OCI-LY3 (cell line): ENCODE measurements at regions not wholly inside any gene's neighbourhood (a gene's known extent, or its start where the extent isn't known, plus 50 kb on each side); places are given as distances from the start of the nearest gene placed in this dataset.

Experiments used
- H2AFZ ChIP-seq: fragments of 200-600, 300-600 bp; shearing (Covaris generic); 2 replicates; pipeline ENCODE4 v1.6.0; 2014; ENCODE audit warnings: antibody characterized with exemption, low read depth, low read length
- H3K27ac ChIP-seq: fragments of 200-600, 300-600 bp; sonication (generic); 2 replicates; pipeline ENCODE4 v1.5.1; 2014; ENCODE audit warnings: mild to moderate bottlenecking, low read length, moderate library complexity, mixed read lengths
- H3K27me3 ChIP-seq: fragments of 200-600, 300-600 bp; sonication (generic); 2 replicates; pipeline ENCODE4 v1.6.1; 2014; ENCODE audit warnings: low read depth, low read length, mixed read lengths
- H3K36me3 ChIP-seq: fragments of 200-600, 300-600 bp; sonication (generic); replicated peaks from 2 replicates; pipeline ENCODE3; 2014; ENCODE audit warnings: low read depth, low read length, mixed read lengths
- H3K4me1 ChIP-seq: fragments of 300-600, 200-600 bp; sonication (generic); 2 replicates; pipeline ENCODE4 v1.6.1; 2014; ENCODE audit warnings: low read length, mixed read lengths
- H3K4me2 ChIP-seq: fragments of 200-600, 300-600 bp; sonication (generic); 2 replicates; pipeline ENCODE4 v1.6.1; 2014; ENCODE audit warnings: low read length, mixed read lengths
- H3K4me3 ChIP-seq: fragments of 300-600, 200-600 bp; sonication (generic); 2 replicates; pipeline ENCODE4 v1.5.1; 2014; ENCODE audit warnings: antibody characterized with exemption, mild to moderate bottlenecking, low read length, moderate library complexity
- H3K79me2 ChIP-seq: fragments of 300-600, 200-600 bp; shearing (Covaris generic); 2 replicates; pipeline ENCODE4 v1.6.1; 2014; ENCODE audit warnings: mild to moderate bottlenecking, low read length, mixed read lengths
- H3K9ac ChIP-seq: fragments of 300-600, 200-600 bp; shearing (Covaris generic); 2 replicates; pipeline ENCODE4 v1.6.0; 2014; ENCODE audit warnings: mild to moderate bottlenecking, low read length, moderate library complexity
- H3K9me3 ChIP-seq: fragments of 200-600, 300-600 bp; shearing (Covaris generic); 2 replicates; pipeline ENCODE4 v1.6.1; 2014; ENCODE audit warnings: low read length, mixed read lengths; ENCODE audit not compliant: insufficient read depth
- H4K20me1 ChIP-seq: fragments of 200-600, 300-600 bp; sonication (generic); 2 replicates; pipeline ENCODE4 v1.6.1; 2016; ENCODE audit warnings: low read length, mixed read lengths; ENCODE audit not compliant: insufficient read depth
- CTCF ChIP-seq: fragments of 200-600, 300-600 bp; sonication (generic); IDR thresholded peaks from 2 replicates; pipeline ENCODE4 v1.5.1; 2014; ENCODE audit warnings: antibody characterized with exemption, low read length, low read depth
- EZH2phosphoT487 ChIP-seq: fragments of 200-600 bp; shearing (Covaris generic); IDR thresholded peaks from 2 replicates; pipeline ENCODE4 v1.6.1; 2018; ENCODE audit warnings: antibody characterized with exemption, mixed run types, low read depth

GRCh38 chr2:215849771-215850170 lies 163.6 kb downstream of the MREG start:
- Histone ChIP-seq H3K36me3 (no peaks in the 10 kb centered on the region), H3K27me3 (no peaks in the 10 kb centered on the region), H3K4me2 (no peak overlapping the region), H3K27ac (no peak overlapping the region), H4K20me1 (no peaks in the 10 kb centered on the region), H3K4me3 (no peak overlapping the region), H3K9me3 (no peaks in the 10 kb centered on the region), H3K9ac (no peak overlapping the region), H2AFZ (no peak overlapping the region), H3K79me2 (no peaks in the 10 kb centered on the region), H3K4me1 (peaks cover 38% of the 10 kb centered on the region)
- TF ChIP-seq CTCF (no peak), EZH2phosphoT487 (no peak)

- Histone ChIP-seq H3K9ac (no peak overlapping the region), H2AFZ (no peak overlapping the region), H3K4me2 (no peak overlapping the region), H3K27me3 (no peaks in the 10 kb centered on the region), H3K36me3 (no peaks in the 10 kb centered on the region), H3K9me3 (no peaks in the 10 kb centered on the region), H3K4me3 (no peak overlapping the region), H3K27ac (no peak overlapping the region), H3K4me1 (peaks cover 46% of the 10 kb centered on the region), H4K20me1 (no peaks in the 10 kb centered on the region), H3K79me2 (no peaks in the 10 kb centered on the region)
- TF ChIP-seq CTCF (no peak), EZH2phosphoT487 (no peak)
These were observed 164.7 kb downstream of the MREG start for GRCh38 chr2:215848698-215849097.

GRCh38 chr2:215848146-215848545 lies 165.2 kb downstream of the MREG start:
- H3K9me3 ChIP-seq = no peaks in the 10 kb centered on the region
- H3K27ac ChIP-seq = no peak overlapping the region
- H4K20me1 ChIP-seq = no peaks in the 10 kb centered on the region
- TF ChIP-seq CTCF (no peak), EZH2phosphoT487 (no peak)
- H3K4me1 ChIP-seq = peaks cover 52% of the 10 kb centered on the region
- no peak overlapping the region for H2AFZ ChIP-seq
- H3K27me3 ChIP-seq = no peaks in the 10 kb centered on the region
- H3K36me3 ChIP-seq = no peaks in the 10 kb centered on the region
- no peak overlapping the region for H3K4me3 ChIP-seq
- H3K4me2 ChIP-seq = no peak overlapping the region
- H3K9ac ChIP-seq = no peak overlapping the region
- no peaks in the 10 kb centered on the region for H3K79me2 ChIP-seq

DNA sequence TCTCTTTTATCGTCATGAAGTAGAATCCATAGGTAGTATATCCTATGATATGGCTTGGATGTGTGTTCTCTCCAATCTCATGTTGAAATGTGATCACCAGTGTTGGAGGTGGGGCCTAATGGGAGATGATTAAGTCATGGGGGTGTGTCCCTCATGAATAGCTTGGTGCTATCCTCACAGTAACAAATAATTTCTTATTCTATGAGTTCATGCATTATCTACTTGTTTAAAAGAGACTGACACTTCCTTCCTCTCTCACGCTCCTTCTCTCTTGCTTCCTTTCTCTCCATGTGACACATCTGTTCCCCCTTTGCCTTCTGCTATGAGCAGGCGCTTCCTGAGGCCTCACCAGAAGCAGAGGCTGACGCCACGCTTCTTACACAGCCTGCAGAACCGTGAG lies 165.6 kb downstream of the MREG start:
- H3K9ac ChIP-seq = no peak overlapping the region
- no peak for TF ChIP-seq CTCF
- no peak for TF ChIP-seq EZH2phosphoT487
- H3K4me2 ChIP-seq = no peak overlapping the region; the same call in 1 of the 2 replicates
- H3K79me2 ChIP-seq = no peaks in the 10 kb centered on the region
- H3K27me3 ChIP-seq = no peaks in the 10 kb centered on the region
- no peak overlapping the region for H3K4me3 ChIP-seq
- H3K27ac ChIP-seq = no peak overlapping the region; the same call in 1 of the 2 replicates
- H3K9me3 ChIP-seq = no peaks in the 10 kb centered on the region
- H2AFZ ChIP-seq = no peak overlapping the region
- H3K36me3 ChIP-seq = no peaks in the 10 kb centered on the region
- no peaks in the 10 kb centered on the region for H4K20me1 ChIP-seq
- peaks cover 55% of the 10 kb centered on the region for H3K4me1 ChIP-seq
